Fibroblast of lung (primary cell): ENCODE measurements at regions not wholly inside any gene's neighbourhood (a gene's known extent, or its start where the extent isn't known, plus 50 kb on each side); places are given as distances from the start of the nearest gene placed in this dataset.
A peak's percentile ranks its signal among the peaks of the same experiment; 100 is the strongest.

Source experiments
- DNase-seq, 2 donors: peaks; one replicate each; pipeline versions ENCODE4 v3.0.0 to v3.0.0-alpha.2; 2010; ENCODE audit warnings: low read depth in 2 of 2
- H2AFZ ChIP-seq: 2 replicates; pipeline ENCODE4 v1.5.1; 2012; ENCODE audit warnings: low read length, control low read depth, inconsistent platforms
- H3K27ac ChIP-seq: 2 replicates; pipeline ENCODE4 v1.5.1; 2011; ENCODE audit warnings: low read length, control low read depth; ENCODE audit not compliant: insufficient read depth
- H3K27me3 ChIP-seq: 2 replicates; pipeline ENCODE4 v1.5.1; 2011; ENCODE audit warnings: mild to moderate bottlenecking, low read length; ENCODE audit not compliant: control insufficient read depth, insufficient read depth
- H3K36me3 ChIP-seq: 2 replicates; pipeline ENCODE4 v1.5.1; 2011; ENCODE audit warnings: low read length; ENCODE audit not compliant: control insufficient read depth, insufficient read depth
- H3K4me1 ChIP-seq: 2 replicates; pipeline ENCODE4 v1.5.1; 2011; ENCODE audit warnings: low read length; ENCODE audit not compliant: control insufficient read depth, insufficient read depth; ENCODE audit errors: extremely low read depth
- H3K4me2 ChIP-seq: 2 replicates; pipeline ENCODE4 v1.5.1; 2011; ENCODE audit warnings: low read length, control low read depth; ENCODE audit not compliant: insufficient read depth; ENCODE audit errors: extremely low read depth
- H3K4me3 ChIP-seq, 4 experiments: fragments of 200-600 bp in 1 of 4; sonication (generic) in 1 of 4; replicated peaks in 1 of 4; 2 replicates each; pipeline ENCODE4 v1.5.1; 2011 to 2016; ENCODE audit warnings: low read length in 4 of 4, low read depth in 3 of 4, mild to moderate bottlenecking in 3 of 4, control low read depth in 2 of 4, inconsistent platforms in 1 of 4, mixed read lengths in 1 of 4; ENCODE audit not compliant: insufficient read depth in 1 of 4; ENCODE audit errors: control extremely low read depth in 1 of 4
- H3K79me2 ChIP-seq: 2 replicates; pipeline ENCODE4 v1.5.1; 2012; ENCODE audit warnings: mild to moderate bottlenecking, low read length, inconsistent platforms; ENCODE audit not compliant: control insufficient read depth, insufficient read depth
- H3K9ac ChIP-seq: 2 replicates; pipeline ENCODE4 v1.5.1; 2011; ENCODE audit warnings: mild to moderate bottlenecking, low read length, control low read depth; ENCODE audit not compliant: insufficient read depth
- H3K9me3 ChIP-seq: 2 replicates; pipeline ENCODE4 v1.5.1; 2012; ENCODE audit warnings: low read depth, low read length; ENCODE audit not compliant: control insufficient read depth, insufficient read depth
- H4K20me1 ChIP-seq: 2 replicates; pipeline ENCODE4 v1.5.1; 2011; ENCODE audit warnings: low read length; ENCODE audit not compliant: control insufficient read depth, insufficient read depth; ENCODE audit errors: extremely low read depth
- EZH2 ChIP-seq: IDR thresholded peaks from 2 replicates; pipeline ENCODE4 v1.5.1; 2012; ENCODE audit warnings: low read length, control low read depth, mild to moderate bottlenecking; ENCODE audit errors: missing control alignments
- TF ChIP-seq, protein P1 (sequence below), 2 donors: IDR thresholded peaks in 1 of 2; conservative IDR thresholded peaks in 1 of 2; 1 replicate in 1 of 2; 2 replicates in 1 of 2; pipeline ENCODE4 v1.5.1; 2011 to 2012; ENCODE audit warnings: low read length in 2 of 2, control low read depth in 1 of 2, inconsistent platforms in 1 of 2, low read depth in 1 of 2, mild to moderate bottlenecking in 1 of 2

DNA sequence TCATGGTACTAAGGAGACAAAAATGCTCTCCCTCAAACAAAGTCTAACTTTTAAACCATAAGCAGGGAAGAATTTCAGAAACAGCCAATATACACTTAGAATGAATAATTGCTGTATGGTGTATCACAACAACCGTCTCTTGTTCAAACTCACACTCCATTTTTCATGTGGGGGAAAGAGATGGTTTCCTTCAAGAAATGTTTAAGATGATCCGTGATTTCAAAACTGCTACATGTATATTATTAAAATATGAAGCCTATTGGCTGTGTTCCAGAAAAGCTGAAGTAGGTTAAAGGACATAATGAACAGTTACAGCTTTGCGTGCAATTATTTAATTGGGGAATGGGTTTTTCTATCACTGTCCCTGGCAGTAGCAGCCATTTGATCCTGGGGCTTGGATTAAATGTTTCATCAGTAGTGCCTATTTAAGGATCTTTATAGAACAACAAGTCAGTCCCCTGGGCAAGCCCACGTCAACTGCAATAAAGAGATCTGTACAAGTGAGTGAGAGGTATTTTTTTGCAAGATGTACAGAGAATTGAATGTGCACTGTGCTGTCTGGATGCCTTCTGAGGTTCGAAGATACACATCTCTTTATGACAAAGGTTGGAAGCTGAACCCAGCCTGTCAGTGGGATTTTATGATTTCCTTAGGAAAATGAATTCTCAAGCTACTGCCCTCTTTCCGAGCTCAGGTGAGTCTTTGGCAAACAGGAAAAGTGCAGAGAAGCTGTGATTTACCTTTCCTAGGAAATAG, 337.2 kb upstream of the RARB start:
- no peak overlapping the region for H3K9ac ChIP-seq
- no peak overlapping the region for H2AFZ ChIP-seq
- no peak overlapping the region for H3K4me3 ChIP-seq
- H3K9me3 ChIP-seq, result no peaks in the 10 kb centered on the region
- H3K4me2 ChIP-seq, result no peak overlapping the region
- H3K27me3 ChIP-seq, result no peaks in the 10 kb centered on the region
- no peaks in the 10 kb centered on the region for H3K36me3 ChIP-seq
- no peak overlapping the region for H3K27ac ChIP-seq
- H3K4me1 ChIP-seq, result no peaks in the 10 kb centered on the region
- no peak for TF ChIP-seq EZH2
- TF ChIP-seq, protein P1, sequence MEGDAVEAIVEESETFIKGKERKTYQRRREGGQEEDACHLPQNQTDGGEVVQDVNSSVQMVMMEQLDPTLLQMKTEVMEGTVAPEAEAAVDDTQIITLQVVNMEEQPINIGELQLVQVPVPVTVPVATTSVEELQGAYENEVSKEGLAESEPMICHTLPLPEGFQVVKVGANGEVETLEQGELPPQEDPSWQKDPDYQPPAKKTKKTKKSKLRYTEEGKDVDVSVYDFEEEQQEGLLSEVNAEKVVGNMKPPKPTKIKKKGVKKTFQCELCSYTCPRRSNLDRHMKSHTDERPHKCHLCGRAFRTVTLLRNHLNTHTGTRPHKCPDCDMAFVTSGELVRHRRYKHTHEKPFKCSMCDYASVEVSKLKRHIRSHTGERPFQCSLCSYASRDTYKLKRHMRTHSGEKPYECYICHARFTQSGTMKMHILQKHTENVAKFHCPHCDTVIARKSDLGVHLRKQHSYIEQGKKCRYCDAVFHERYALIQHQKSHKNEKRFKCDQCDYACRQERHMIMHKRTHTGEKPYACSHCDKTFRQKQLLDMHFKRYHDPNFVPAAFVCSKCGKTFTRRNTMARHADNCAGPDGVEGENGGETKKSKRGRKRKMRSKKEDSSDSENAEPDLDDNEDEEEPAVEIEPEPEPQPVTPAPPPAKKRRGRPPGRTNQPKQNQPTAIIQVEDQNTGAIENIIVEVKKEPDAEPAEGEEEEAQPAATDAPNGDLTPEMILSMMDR (conservative IDR thresholded peaks at IDR 0.05 in 1 of 2, IDR thresholded peaks at IDR 0.05 in 1 of 2; ENCODE audit: low read depth in 1 of 2, low read length in 2 of 2), result no peak
- H4K20me1 ChIP-seq, result no peaks in the 10 kb centered on the region
- H3K79me2 ChIP-seq, result no peaks in the 10 kb centered on the region
- peak in 1 of 2 donors; percentile 26 for DNase-seq

DNA sequence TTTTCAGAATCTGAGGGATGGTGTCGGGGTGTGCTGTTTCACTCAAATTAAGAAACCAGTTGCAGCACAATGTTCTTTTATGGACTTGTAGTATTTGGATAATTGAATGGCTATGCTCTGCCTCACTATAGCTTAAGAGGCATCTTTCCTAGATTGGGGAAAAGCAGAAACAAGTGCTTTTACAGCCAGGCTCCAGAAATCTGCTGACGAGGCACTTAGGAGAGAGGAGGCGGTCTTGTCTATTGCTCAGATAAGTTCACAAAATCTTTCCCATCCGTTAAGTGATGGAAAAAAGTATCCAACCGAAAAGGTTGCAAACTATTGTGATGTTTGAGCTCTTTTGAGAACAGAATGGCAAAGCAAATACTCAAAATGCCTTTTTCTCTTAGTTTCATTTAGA, 336.1 kb upstream of the RARB start:
- Histone ChIP-seq H3K79me2 (no peaks in the 10 kb centered on the region), H3K27me3 (no peaks in the 10 kb centered on the region), H3K4me1 (no peaks in the 10 kb centered on the region), H3K4me2 (no peak overlapping the region), H3K27ac (no peak overlapping the region), H3K9ac (no peak overlapping the region), H2AFZ (no peak overlapping the region), H3K9me3 (no peaks in the 10 kb centered on the region), H4K20me1 (no peaks in the 10 kb centered on the region), H3K4me3 (no peak overlapping the region), H3K36me3 (no peaks in the 10 kb centered on the region)
- no peak for DNase-seq
- no peak for TF ChIP-seq EZH2
- TF ChIP-seq, protein P1 (conservative IDR thresholded peaks at IDR 0.05 in 1 of 2, IDR thresholded peaks at IDR 0.05 in 1 of 2; ENCODE audit: low read depth in 1 of 2, low read length in 2 of 2), result no peak

- TF ChIP-seq, protein P1 (conservative IDR thresholded peaks at IDR 0.05 in 1 of 2, IDR thresholded peaks at IDR 0.05 in 1 of 2; ENCODE audit: low read depth in 1 of 2, low read length in 2 of 2), result peak in 1 of 2 donors; percentile 6
- TF ChIP-seq EZH2, result no peak
Observed at GRCh38 chr3:25094932-25095685, 333.0 kb upstream of the RARB start.

More at GRCh38 chr3:25094932-25095685, 333.0 kb upstream of the RARB start:
- Histone ChIP-seq H2AFZ (no peak overlapping the region), H3K4me3 (no peak overlapping the region), H3K4me2 (no peak overlapping the region), H3K9me3 (no peaks in the 10 kb centered on the region), H3K9ac (no peak overlapping the region), H3K27me3 (no peaks in the 10 kb centered on the region), H3K79me2 (no peaks in the 10 kb centered on the region), H4K20me1 (no peaks in the 10 kb centered on the region), H3K36me3 (no peaks in the 10 kb centered on the region), H3K4me1 (no peaks in the 10 kb centered on the region), H3K27ac (no peak overlapping the region)
- peak in 1 of 2 donors; percentile 34 for DNase-seq
